Ovary (tissue), 3 donors: ENCODE measurements at regions not wholly inside any gene's neighbourhood (a gene's known extent, or its start where the extent isn't known, plus 50 kb on each side); places are given as distances from the start of the nearest gene placed in this dataset.

Experiments used
- CTCF ChIP-seq, 3 donors: fragments of 450-650 bp in 2 of 3; fragments of 200-600 bp in 1 of 3; IDR thresholded peaks; one replicate each; pipeline versions ENCODE4 v1.5.1 to v1.8.0; 2016 to 2022; ENCODE audit warnings: antibody characterized with exemption in 3 of 3, mild to moderate bottlenecking in 1 of 3
- EP300 ChIP-seq: sonication (generic); formaldehyde crosslinking; IDR thresholded peaks from one replicate; pipeline ENCODE4 v1.6.1; 2017; ENCODE audit warnings: antibody characterized with exemption
- POLR2A ChIP-seq: fragments of 450-650 bp; IDR thresholded peaks from one replicate; pipeline ENCODE4 v1.6.1; 2017; ENCODE audit warnings: antibody characterized with exemption, mild to moderate bottlenecking, moderate library complexity
- donor health status: DM: no; HTN: no; CAD: no.

GRCh38 chr11:115929618-115930129, 425.5 kb upstream of the CADM1 start:
- TF ChIP-seq CTCF (IDR thresholded peaks at IDR 0.05) = no peak
- TF ChIP-seq EP300 = no peak
- no peak for TF ChIP-seq POLR2A
